BLaER1 treated with 17β-estradiol and CSF1 and Interleukin-3, amounts not matched to agents 10 nM and 100 nM (cell line): ENCODE measurements at regions not wholly inside any gene's neighbourhood (a gene's known extent, or its start where the extent isn't known, plus 50 kb on each side); places are given as distances from the start of the nearest gene placed in this dataset.

Experiments used
- H3K27ac ChIP-seq, 11 experiments: shearing (Covaris generic); formaldehyde crosslinking; 2 replicates each; pipeline ENCODE4 v1.8.1; 2022
- H3K27me3 ChIP-seq, 11 experiments: shearing (Covaris generic); formaldehyde crosslinking; 2 replicates each; pipeline ENCODE4 v1.8.1; 2022
- H3K36me3 ChIP-seq, 11 experiments: shearing (Covaris generic); formaldehyde crosslinking; 2 replicates each; pipeline ENCODE4 v1.8.1; 2022
- H3K4me1 ChIP-seq, 10 experiments: shearing (Covaris generic); formaldehyde crosslinking; 2 replicates each; pipeline ENCODE4 v1.8.1; 2022
- H3K4me2 ChIP-seq, 11 experiments: shearing (Covaris generic); formaldehyde crosslinking; 2 replicates each; pipeline ENCODE4 v1.8.1; 2022
- H3K4me3 ChIP-seq, 10 experiments: shearing (Covaris generic); formaldehyde crosslinking; 2 replicates each; pipeline ENCODE4 v1.8.1; 2022
- H3K9ac ChIP-seq, 11 experiments: shearing (Covaris generic); formaldehyde crosslinking; 2 replicates each; pipeline ENCODE4 v1.8.1; 2022
- H3K9me3 ChIP-seq, 11 experiments: shearing (Covaris generic); formaldehyde crosslinking; replicated peaks in 1 of 11; 2 replicates each; pipeline ENCODE4 v1.8.1; 2022
- H4K20me1 ChIP-seq, 11 experiments: shearing (Covaris generic); formaldehyde crosslinking; 2 replicates each; pipeline ENCODE4 v1.8.1; 2022
- Cebpa-rat ChIP-seq, 11 experiments: shearing (Covaris generic); IDR thresholded peaks; 2 replicates each; pipeline ENCODE4 v1.8.1; 2022

DNA sequence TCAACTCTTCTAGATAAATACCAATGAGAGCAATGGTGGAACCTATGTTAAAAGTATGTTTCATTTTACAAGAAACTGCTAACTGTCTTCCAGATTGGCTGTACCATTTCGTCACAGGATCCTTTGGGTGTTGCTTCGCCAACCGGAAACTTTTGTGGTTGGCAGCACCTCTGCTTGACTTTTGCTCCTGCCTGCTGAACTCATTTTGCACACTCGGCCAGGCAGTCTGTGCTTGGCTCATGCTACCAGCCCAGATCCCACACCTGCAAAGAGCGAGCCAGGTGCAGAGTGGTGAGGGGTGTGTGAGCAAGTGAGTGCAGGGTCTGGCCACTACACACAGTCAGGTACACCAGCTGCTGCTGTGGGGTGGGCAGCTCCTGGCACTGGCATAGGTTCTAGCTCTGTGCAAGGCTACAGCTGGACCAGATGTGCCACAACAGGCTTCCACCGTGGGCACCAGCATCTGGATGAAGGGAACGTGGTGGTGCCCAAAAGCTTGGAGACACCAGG lies 422.3 kb downstream of the PRR16 start:
- TF ChIP-seq Cebpa-rat (IDR thresholded peaks at IDR 0.05) = no peak; a peak in 1 of 22 replicates
- Histone ChIP-seq H3K4me1 (peaks cover 6 to 26% (median 20%) of the 10 kb centered on the region in 10 experiments), H3K4me2 (peak overlapping the region; percentile 38 to 84 (median 70); a peak in 21 of 22 replicates), H3K27ac (peak overlapping the region in 3 of 11 experiments; percentile 25 to 33 (median 29); a peak in 4 of 22 replicates), H4K20me1 (no peaks in the 10 kb centered on the region), H3K36me3 (no peaks in the 10 kb centered on the region), H3K9ac (no peak overlapping the region), H3K27me3 (no peaks in the 10 kb centered on the region), H3K9me3 (no peaks in the 10 kb centered on the region), H3K4me3 (no peak overlapping the region)

DNA sequence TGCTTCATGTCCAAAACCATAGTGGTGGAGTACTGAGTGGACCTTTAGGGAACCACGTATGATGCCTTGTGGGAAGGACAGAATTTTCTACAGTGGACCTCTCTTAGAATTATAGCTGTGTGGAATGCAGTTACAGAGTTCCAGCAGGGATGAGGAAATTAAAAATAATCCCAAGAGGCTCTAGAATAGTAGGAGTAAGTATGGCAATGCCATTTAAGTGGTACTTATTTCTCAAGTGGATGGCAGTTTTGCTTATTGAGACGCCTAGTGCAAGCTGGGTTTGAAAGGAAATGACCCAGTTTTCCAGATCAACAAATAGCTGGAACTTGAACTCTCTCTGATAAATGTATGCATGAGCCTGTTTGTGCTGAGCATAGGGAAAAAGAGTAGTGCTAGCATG lies 431.6 kb downstream of the PRR16 start:
- Histone ChIP-seq H3K4me1 (peaks cover 0 to 5% (median 0%) of the 10 kb centered on the region in 10 experiments; a peak in 1 of 20 replicates), H3K9ac (no peak overlapping the region), H3K9me3 (no peaks in the 10 kb centered on the region), H3K27me3 (no peaks in the 10 kb centered on the region), H3K4me2 (no peak overlapping the region), H3K36me3 (no peaks in the 10 kb centered on the region), H3K27ac (no peak overlapping the region), H4K20me1 (no peaks in the 10 kb centered on the region), H3K4me3 (no peak overlapping the region)
- no peak for TF ChIP-seq Cebpa-rat (IDR thresholded peaks at IDR 0.05)

DNA sequence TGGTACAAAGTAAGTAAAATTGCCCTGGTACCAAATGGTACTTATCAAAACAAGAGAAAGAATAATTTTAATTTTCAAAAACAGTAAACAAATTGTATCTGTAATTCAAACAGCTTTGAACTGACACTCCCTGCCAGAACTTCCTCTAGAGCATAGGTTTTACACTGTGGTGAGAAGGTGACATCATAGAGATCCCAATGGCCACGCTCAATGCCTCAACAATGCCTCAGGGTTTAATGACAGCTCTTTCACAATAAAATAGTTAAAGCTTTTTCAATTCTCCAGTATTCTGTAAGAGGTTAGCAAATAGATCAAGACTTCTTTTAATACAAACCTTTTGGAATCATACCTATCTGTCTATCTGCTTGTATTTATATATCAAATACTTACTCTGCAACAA lies 437.1 kb downstream of the PRR16 start:
- Histone ChIP-seq H3K4me2 (no peak overlapping the region), H3K4me3 (no peak overlapping the region), H3K27ac (no peak overlapping the region), H3K9ac (no peak overlapping the region), H3K27me3 (no peaks in the 10 kb centered on the region), H4K20me1 (no peaks in the 10 kb centered on the region), H3K9me3 (no peaks in the 10 kb centered on the region), H3K36me3 (no peaks in the 10 kb centered on the region), H3K4me1 (peaks cover 0 to 5% (median 0%) of the 10 kb centered on the region in 10 experiments; a peak in 1 of 20 replicates)
- TF ChIP-seq Cebpa-rat (IDR thresholded peaks at IDR 0.05) = no peak

DNA sequence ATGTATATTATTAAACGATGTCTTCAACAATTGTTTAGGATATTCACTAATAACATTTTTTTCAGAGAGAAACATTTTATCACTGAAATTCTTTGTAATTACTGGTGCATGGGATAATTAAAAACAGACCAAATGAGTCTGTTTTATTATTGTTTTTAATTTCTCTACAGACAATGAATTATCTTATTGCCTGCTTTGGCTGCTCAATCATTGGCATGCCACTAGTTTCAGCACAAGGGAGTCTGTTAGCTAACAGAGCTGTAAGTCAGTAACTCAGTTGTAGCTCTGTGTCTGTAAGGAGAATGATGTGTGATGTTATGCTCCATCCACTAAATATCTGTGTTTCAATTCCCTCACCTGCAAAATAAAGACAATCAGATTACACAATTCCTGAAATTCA lies 443.9 kb downstream of the PRR16 start:
- Histone ChIP-seq H3K9ac (no peak overlapping the region), H3K4me1 (no peaks in the 10 kb centered on the region), H3K36me3 (no peaks in the 10 kb centered on the region), H3K27ac (no peak overlapping the region), H3K27me3 (no peaks in the 10 kb centered on the region), H4K20me1 (no peaks in the 10 kb centered on the region), H3K4me2 (no peak overlapping the region), H3K4me3 (no peak overlapping the region), H3K9me3 (no peaks in the 10 kb centered on the region)
- TF ChIP-seq Cebpa-rat (IDR thresholded peaks at IDR 0.05) = no peak

DNA sequence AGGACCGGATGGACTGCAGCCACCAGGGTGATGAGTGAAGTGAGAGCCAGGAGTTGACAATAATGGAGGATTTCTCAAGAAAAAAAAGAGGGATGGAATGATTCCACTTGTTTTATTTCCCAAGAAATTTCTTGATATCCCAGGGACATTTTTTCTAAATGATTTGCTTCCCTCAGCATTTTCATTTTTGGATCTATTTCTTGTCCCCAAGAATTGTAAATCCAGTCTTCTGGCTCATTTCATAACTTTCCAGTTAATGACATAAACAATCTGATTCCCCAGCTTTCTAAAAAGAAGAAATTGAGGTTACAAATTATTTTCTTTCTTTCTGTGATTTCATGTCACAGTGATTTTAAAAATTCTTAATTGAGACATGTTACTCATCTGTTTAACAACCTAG lies 446.5 kb downstream of the PRR16 start:
- no peak overlapping the region for H3K4me2 ChIP-seq
- H3K9me3 ChIP-seq = no peaks in the 10 kb centered on the region
- no peak overlapping the region for H3K27ac ChIP-seq
- H3K4me1 ChIP-seq = no peaks in the 10 kb centered on the region
- no peak overlapping the region for H3K4me3 ChIP-seq
- no peak overlapping the region for H3K9ac ChIP-seq
- no peak for TF ChIP-seq Cebpa-rat (IDR thresholded peaks at IDR 0.05)
- no peaks in the 10 kb centered on the region for H4K20me1 ChIP-seq
- H3K36me3 ChIP-seq = no peaks in the 10 kb centered on the region
- H3K27me3 ChIP-seq = no peaks in the 10 kb centered on the region

DNA sequence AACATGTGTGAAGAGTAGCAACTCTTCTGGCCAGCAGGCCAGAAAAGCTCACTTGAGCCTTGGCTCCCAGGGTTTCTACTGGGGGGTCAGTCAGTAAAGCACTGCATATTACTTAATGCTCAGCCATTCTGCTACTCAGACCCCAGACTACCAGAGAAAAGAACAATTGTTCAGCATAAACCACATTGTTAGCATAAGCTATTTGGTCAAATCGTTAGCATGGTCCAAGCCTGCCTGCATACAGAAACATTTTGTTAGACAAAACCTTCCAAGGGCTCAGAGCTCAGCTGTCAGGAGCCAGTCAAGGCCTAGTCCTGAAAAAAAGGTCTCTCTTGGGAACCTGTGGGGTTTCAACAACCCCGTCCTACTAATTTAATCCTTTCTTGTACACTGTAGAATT lies 449.3 kb downstream of the PRR16 start:
- TF ChIP-seq Cebpa-rat (IDR thresholded peaks at IDR 0.05) = no peak
- Histone ChIP-seq H3K4me2 (no peak overlapping the region), H3K27ac (no peak overlapping the region), H3K4me1 (no peaks in the 10 kb centered on the region), H3K4me3 (no peak overlapping the region), H4K20me1 (no peaks in the 10 kb centered on the region), H3K9me3 (no peaks in the 10 kb centered on the region), H3K9ac (no peak overlapping the region), H3K36me3 (no peaks in the 10 kb centered on the region), H3K27me3 (no peaks in the 10 kb centered on the region)

DNA sequence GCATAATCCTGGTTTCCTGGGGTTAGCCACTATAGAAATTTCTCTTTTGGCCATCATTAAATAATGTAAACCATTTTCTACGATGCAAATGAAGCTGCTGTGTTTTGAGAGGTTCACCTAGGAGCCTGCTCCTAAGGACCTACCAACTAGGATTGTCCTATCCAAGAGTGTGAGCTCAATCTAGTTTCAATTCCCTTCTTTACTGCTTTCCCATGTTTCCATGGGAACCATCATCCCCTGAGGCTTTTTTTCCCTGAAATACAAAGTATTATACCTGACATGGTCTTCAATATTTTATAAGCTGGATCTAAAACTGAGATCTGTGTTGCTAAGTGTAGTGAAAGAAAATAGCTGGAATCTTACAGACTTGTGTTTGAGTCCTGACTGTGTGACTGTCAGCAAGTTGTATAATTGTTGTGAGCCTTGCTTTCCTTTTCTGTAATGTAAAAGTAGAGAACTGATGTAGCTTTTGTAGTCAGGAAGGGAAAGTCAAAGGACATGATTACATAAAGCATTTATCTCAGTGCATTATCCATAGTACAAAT lies 453.2 kb downstream of the PRR16 start:
- H3K36me3 ChIP-seq = no peaks in the 10 kb centered on the region
- no peak for TF ChIP-seq Cebpa-rat (IDR thresholded peaks at IDR 0.05)
- H3K27ac ChIP-seq = no peak overlapping the region
- no peak overlapping the region for H3K4me2 ChIP-seq
- H3K4me3 ChIP-seq = no peak overlapping the region
- H3K9ac ChIP-seq = no peak overlapping the region
- H4K20me1 ChIP-seq = no peaks in the 10 kb centered on the region
- H3K4me1 ChIP-seq = no peaks in the 10 kb centered on the region
- no peaks in the 10 kb centered on the region for H3K27me3 ChIP-seq
- no peaks in the 10 kb centered on the region for H3K9me3 ChIP-seq

DNA sequence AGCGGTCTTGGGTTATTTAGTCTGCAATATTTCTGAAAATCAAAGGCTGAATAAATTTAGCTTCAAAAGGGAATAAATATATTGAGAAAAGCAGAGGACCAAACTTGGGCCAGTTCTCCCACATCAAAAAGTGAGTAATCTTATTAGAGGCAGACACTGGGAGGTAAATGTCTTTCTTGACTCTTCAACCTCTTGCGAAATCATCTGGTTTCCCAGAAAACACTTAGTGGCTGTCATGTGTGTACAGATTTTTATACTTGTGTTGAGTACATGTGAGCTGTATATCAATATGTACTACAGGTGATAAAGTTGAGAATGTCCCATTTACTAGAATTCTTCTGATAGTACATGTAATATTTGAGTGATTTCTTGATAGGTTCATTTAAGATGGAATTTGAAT lies 454.9 kb downstream of the PRR16 start:
- no peak overlapping the region for H3K4me3 ChIP-seq
- no peak overlapping the region for H3K27ac ChIP-seq
- no peak overlapping the region for H3K4me2 ChIP-seq
- H3K36me3 ChIP-seq = no peaks in the 10 kb centered on the region
- no peaks in the 10 kb centered on the region for H3K27me3 ChIP-seq
- TF ChIP-seq Cebpa-rat (IDR thresholded peaks at IDR 0.05) = peak in 3 of 11 experiments; percentile 44 to 72 (median 59); a peak in 4 of 22 replicates
- no peaks in the 10 kb centered on the region for H4K20me1 ChIP-seq
- no peak overlapping the region for H3K9ac ChIP-seq
- H3K4me1 ChIP-seq = no peaks in the 10 kb centered on the region
- no peaks in the 10 kb centered on the region for H3K9me3 ChIP-seq

DNA sequence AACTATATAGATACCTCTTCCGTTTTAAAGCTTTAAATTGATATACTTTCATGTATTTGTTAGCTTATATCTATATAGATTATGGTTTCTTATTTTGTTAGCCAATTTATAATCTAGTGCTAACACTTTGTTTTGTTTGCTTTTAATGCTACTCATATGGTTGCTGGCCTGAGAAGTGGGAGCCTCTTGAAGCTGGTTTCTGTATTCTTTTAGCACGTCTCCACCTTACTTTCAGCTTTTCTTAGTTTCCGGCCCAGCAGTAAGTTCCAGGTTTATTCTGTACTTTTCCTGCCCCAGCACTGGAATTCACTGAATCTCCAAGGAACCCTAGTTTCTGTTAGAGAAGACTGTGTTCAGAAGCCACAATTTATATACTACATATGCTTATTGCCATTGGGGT lies 458.9 kb downstream of the PRR16 start:
- Histone ChIP-seq H4K20me1 (no peaks in the 10 kb centered on the region), H3K27me3 (no peaks in the 10 kb centered on the region), H3K9me3 (peaks cover 0 to 11% (median 0%) of the 10 kb centered on the region in 11 experiments; a peak in 3 of 22 replicates), H3K9ac (no peak overlapping the region), H3K4me3 (no peak overlapping the region), H3K36me3 (no peaks in the 10 kb centered on the region), H3K27ac (no peak overlapping the region), H3K4me1 (peaks cover 0 to 5% (median 0%) of the 10 kb centered on the region in 10 experiments; a peak in 1 of 20 replicates), H3K4me2 (no peak overlapping the region)
- TF ChIP-seq Cebpa-rat (IDR thresholded peaks at IDR 0.05) = no peak

DNA sequence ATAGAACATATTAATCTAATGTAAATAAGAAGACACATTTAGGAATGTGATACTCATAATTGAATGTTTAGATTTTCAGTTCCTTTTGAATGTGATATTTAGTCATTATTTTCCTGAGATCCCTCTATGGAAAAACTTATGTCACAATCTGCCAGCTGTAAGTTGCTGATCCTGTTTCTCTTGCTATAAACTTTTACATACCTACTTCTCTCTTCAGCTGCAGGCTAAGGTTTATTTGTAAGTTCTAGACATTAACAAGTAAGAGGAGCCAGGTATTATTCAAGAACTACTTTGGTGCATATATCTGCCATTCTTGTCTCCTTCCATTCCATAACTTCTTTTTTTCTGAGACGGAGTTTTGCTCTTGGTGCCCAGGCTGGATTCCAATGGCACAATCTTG lies 462.4 kb downstream of the PRR16 start:
- Histone ChIP-seq H3K27me3 (no peaks in the 10 kb centered on the region), H4K20me1 (no peaks in the 10 kb centered on the region), H3K4me3 (no peak overlapping the region), H3K27ac (no peak overlapping the region), H3K4me1 (peaks cover 0 to 5% (median 0%) of the 10 kb centered on the region in 10 experiments; a peak in 1 of 20 replicates), H3K4me2 (no peak overlapping the region), H3K9me3 (peaks cover 0 to 11% (median 0%) of the 10 kb centered on the region in 11 experiments; a peak in 3 of 22 replicates), H3K36me3 (no peaks in the 10 kb centered on the region), H3K9ac (no peak overlapping the region)
- no peak for TF ChIP-seq Cebpa-rat (IDR thresholded peaks at IDR 0.05)
